Keratinocyte (primary cell): ENCODE measurements at regions not wholly inside any gene's neighbourhood (a gene's known extent, or its start where the extent isn't known, plus 50 kb on each side); places are given as distances from the start of the nearest gene placed in this dataset.

Source experiments
- EZH2 ChIP-seq: IDR thresholded peaks from one replicate; pipeline ENCODE4 v1.6.1; 2012; ENCODE audit warnings: inconsistent platforms, mild to moderate bottlenecking, low read length, moderate library complexity
- TF ChIP-seq, protein P1 (sequence below), 3 experiments: IDR thresholded peaks in 1 of 3; conservative IDR thresholded peaks in 1 of 3; optimal IDR thresholded peaks in 1 of 3; 2 replicates in 2 of 3; 3 replicates in 1 of 3; pipeline versions ENCODE3 to v1.5.1; 2011; ENCODE audit warnings: low read length in 3 of 3, mild to moderate bottlenecking in 3 of 3, moderate library complexity in 2 of 3, control low read depth in 1 of 3, inconsistent platforms in 1 of 3; ENCODE audit not compliant: insufficient read depth in 2 of 3; ENCODE audit errors: extremely low read depth in 1 of 3

GRCh38 chr1:168419736-168420135 is 124.1 kb downstream of the XCL2 start:
- TF ChIP-seq, protein P1, sequence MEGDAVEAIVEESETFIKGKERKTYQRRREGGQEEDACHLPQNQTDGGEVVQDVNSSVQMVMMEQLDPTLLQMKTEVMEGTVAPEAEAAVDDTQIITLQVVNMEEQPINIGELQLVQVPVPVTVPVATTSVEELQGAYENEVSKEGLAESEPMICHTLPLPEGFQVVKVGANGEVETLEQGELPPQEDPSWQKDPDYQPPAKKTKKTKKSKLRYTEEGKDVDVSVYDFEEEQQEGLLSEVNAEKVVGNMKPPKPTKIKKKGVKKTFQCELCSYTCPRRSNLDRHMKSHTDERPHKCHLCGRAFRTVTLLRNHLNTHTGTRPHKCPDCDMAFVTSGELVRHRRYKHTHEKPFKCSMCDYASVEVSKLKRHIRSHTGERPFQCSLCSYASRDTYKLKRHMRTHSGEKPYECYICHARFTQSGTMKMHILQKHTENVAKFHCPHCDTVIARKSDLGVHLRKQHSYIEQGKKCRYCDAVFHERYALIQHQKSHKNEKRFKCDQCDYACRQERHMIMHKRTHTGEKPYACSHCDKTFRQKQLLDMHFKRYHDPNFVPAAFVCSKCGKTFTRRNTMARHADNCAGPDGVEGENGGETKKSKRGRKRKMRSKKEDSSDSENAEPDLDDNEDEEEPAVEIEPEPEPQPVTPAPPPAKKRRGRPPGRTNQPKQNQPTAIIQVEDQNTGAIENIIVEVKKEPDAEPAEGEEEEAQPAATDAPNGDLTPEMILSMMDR (optimal IDR thresholded peaks at IDR 0.05 in 1 of 3, IDR thresholded peaks at IDR 0.05 in 1 of 3, conservative IDR thresholded peaks at IDR 0.05 in 1 of 3; ENCODE audit: extremely low read depth in 1 of 3, insufficient read depth in 2 of 3, low read length in 3 of 3): no peak
- TF ChIP-seq EZH2: no peak
